ENCODE measurements at regions not wholly inside any gene's neighbourhood (a gene's known extent, or its start where the extent isn't known, plus 50 kb on each side); places are given as distances from the start of the nearest gene placed in this dataset.

- peak; percentile 37 for DNase-seq
Measured at GRCh38 chrX:42946544-42947194, 168.7 kb upstream of the PPP1R2C start.

GRCh38 chrX:42948723-42949657, 171.0 kb upstream of the PPP1R2C start:
- DNase-seq = no peak

DNA sequence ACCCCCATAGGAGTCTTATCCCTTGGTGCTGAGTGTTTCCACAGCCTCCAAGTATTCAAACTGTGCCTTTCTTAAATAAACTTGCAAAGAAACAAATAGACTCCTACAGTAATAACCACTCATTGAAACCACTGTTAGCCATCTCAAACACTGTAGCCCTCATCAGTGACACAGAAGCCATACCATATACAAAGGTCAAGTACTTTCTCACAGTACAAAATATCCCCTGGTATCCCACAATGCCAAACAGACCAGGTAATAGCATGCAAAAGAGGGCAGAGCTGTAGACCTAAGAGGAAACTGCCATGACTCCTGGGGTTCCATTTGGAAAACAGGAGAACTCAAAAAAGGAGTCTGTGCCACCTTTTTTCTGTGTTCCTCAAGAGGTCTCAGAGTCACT, 173.8 kb upstream of the PPP1R2C start:
- DNase-seq = no peak

- no peak for DNase-seq
Measured at GRCh38 chrX:42952621-42953020, 174.7 kb upstream of the PPP1R2C start.

DNA sequence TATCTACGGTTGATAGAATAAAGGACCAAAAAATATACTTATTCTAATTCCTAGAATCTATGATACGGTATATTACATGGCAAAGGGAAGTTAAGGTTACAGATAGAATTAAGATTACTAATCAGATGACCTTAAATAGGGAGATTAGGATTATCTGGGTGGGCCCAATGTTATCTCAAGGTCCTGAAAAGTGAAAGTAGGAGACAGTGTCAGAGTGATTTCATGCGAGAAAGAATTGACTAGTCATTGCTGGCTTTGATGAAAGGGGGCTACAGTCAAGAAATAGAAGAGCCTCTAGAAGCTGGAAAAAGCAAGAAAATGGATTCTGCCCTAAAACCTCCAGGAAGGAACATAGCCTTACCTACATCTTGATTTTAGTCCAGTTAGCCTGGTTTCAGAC, 176.9 kb upstream of the PPP1R2C start:
- no peak for DNase-seq

GRCh38 chrX:42955349-42955748, 177.4 kb upstream of the PPP1R2C start:
- no peak for DNase-seq

DNA sequence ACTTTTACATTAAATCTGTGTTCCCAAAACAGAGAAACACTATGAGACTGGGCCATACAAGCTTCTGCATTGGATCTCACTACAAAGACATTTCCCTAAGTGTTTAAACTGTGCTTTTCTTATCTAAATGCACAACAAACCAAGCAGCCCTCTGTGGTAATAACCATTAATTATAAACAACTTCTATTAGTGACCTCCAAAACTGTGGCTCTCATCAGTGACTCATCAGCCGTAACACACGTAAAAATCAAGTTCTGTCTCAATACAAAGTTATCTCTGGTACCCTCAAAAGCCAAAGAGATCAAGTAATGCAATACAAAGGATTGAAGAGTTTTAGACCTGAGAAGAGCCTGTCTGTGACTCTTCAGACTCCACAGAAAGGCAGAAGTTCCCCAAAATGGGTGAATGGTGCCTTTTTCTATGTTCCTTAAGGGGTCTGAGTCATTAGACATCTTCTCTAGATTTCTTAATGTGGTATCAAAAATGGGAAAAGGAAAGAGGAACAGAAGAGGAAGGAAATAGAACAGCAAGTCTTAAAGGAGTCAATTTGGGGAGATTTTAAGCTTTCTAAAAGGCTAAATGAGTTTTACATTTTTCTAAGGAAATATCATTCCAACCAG, 189.8 kb upstream of the PPP1R2C start:
- no peak for DNase-seq

GRCh38 chrX:42973321-42973720, 195.4 kb upstream of the PPP1R2C start:
- DNase-seq = peak; percentile 18

DNA sequence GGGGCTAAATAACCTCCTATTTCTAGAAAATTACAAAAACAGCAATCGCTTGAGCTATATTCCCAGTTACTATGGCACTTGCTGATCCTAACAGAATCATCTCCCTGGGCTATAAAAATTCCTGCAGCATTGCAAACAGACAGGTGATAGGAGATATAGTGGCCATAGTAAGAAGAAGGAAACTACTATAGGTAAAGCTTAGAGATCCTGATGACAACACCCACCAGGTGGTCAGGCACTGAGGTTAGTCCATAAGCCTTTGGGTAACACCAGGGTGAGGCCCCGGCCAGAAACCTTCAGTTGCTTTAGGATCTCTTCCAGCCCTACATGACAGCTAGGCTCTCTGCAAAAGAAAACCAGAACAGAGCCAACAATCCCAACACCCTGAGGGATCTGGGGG, 197.9 kb upstream of the PPP1R2C start:
- DNase-seq = no peak

- no peak for DNase-seq
Measured at GRCh38 chrX:42976746-42977366, 198.9 kb upstream of the PPP1R2C start.

GRCh38 chrX:42978655-42979379, 200.9 kb upstream of the PPP1R2C start:
- no peak for DNase-seq

DNA sequence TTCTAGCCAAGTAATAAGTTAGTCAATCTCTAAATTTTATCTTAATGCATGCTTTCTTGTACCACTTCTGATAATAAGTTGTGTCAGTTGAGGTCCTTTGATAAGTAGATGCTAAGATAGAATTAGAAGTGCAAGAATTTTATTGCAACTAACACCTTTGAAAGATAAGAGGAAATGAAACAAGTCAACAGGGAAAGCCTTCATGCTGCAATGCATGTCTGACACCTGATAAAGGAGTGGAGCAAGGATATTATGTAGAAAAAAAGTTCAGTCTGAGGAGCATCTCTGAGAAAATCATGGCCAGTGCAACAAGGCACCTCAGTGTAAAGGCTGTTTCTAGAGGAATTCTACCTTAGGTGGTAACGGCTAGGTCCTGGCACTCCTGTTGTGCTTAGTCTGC, 210.7 kb upstream of the PPP1R2C start:
- no peak for DNase-seq

DNA sequence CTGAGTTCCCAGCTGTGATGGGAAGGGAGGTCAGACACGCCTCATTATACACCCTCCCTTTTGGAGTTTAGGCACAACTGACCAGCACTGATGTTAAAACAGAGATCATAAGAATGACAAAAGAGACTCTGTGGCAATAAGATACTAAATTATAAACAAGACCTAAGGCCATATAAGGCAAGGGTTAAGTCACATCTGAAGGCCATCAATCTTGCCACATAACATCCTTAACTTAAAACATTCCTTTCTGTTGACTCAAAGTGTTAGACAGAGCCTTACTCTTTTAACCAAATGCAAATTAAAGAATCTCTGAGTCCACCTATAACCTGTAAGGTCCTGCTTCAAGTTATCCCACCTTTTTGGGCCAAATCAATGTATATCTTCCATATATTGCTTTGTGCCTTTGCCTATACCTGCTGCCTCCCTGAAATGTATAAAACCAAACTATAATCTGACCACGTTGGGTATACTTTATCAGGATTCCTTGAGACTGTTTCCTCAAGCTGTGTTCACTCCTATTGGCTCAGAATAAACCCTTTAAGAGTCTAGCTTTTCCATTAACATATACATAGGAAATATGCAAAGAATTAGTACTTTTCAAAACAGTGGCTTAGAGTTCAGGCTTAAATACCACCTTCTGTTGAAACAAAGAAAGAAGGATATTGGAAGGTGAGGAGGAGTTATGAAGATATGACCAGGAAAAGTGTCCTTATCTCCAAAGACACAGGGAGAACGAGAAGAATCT, 214.4 kb upstream of the PPP1R2C start:
- DNase-seq = no peak

GRCh38 chrX:42996861-42997260, 218.9 kb upstream of the PPP1R2C start:
- no peak for DNase-seq

DNA sequence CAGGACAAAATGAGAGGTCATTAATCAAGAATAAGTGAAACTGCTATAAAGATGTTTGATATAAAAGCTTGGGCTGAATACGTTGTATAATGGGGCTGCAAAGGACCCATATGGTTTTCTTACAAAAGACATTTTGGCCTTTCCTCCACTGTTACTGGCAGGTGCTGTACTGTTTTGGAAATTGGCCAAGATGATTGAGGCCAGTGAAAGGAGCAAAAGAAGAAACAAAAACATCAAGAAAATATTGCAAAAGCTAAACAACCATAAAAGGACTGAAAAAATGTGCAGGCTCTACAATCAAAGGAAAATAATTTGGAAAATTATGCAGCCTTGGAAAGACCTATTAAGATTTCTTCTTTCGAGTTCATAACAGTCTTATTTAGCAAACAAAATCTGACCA, 222.2 kb upstream of the PPP1R2C start:
- DNase-seq = no peak

DNA sequence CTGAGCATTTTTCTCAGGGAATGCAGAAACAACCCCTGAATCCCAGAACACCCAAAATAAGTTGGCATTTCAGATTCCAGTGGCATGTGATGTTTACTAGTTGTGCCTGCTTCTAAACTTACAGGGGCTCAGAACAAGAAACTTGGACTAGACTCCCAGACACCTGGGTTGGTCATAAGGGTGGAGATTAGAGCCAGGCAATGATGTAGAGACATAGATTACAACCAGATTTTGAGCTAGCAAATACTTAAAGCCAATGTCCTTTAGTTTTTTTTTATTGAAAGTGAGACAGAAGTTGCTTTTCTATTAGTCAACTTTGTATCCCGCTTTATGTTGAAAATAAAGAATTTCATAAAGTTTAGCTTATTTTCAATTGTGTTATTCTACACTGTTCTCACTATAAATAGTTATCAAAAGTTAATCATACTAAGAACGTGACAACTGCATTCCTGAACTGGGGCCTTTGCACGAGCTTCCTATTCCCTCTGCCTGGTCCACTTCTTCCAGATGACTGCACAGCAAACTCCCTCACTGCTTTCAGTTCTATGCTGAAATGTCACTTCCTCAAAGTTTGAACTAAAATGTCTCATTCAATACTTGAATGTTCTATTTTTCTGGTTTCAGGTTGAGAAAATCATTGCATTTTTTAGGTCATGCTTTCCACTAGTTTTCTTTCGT, 224.7 kb upstream of the PPP1R2C start:
- no peak for DNase-seq

DNA sequence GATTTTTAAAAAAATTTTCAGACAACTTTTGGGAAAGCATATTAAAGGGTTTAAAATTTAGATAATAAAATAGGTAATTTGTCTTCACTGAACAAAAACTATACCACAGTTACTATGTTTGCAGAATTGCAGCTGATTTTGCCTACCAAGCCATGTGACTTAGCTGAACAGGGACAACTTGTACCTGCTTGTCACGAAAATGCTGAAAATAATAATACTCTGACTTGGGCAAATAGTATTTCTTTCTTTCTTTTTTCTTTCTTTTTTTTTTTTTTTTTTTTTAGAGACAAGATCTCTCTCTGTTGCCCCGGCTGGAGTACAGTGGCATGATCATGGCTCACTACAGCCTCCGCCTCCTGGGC, 225.2 kb upstream of the PPP1R2C start:
- no peak for DNase-seq

GRCh38 chrX:43003939-43004338, 226.0 kb upstream of the PPP1R2C start:
- DNase-seq = no peak

GRCh38 chrX:43005561-43005960, 227.6 kb upstream of the PPP1R2C start:
- DNase-seq = no peak

DNA sequence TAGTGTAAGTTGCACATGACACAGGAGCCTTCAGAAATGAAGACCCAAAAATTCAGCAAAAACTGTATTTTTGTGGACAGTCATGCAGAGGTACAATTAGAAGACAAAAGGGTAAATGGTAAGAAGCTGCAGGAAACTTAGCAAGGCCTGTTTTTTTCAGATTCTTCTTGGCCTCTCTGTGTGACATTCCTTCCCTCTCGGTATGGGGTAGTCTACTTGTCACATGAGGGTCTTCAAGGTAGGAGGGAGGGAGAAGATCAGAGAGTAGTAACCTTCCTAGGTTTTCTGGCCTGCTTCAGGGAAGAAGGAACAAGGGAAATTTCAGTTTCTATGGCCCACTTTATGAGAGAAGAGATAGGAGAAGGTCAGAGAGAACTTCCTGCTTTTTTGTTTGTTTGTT, 230.4 kb upstream of the PPP1R2C start:
- no peak for DNase-seq

- no peak for DNase-seq
Measured at GRCh38 chrX:43016021-43016420, 238.1 kb upstream of the PPP1R2C start.

DNA sequence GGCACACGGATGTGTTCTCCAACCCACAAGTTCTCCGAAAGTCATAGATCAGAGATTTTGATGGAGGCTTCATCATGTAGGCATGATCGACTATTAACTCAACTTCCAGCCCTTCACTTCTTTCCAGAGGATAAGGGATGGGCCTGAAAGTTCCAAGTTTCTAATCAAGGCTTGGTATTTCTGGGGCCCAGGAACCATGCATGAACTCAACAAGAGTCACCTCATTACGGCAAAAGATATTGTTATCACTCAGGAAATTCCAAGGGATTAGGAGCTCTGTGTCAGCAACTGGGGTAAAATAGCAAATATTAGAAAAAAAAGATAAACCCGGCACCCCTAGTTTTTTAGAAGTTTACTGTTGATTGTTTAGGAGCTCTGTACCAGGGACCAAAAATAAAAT, 240.1 kb upstream of the PPP1R2C start:
- DNase-seq = no peak

Measured in activated CD4-positive, alpha-beta T cell treated with anti-CD3 and anti-CD28 coated beads, Interleukin-10, Interleukin-2, amounts not matched to agents 100 ng/mL and 50 ng/mL, durations not matched to agents 16 hours and 8 hours (primary cell).